Suprapubic skin (tissue), 4 donors: ENCODE measurements at regions not wholly inside any gene's neighbourhood (a gene's known extent, or its start where the extent isn't known, plus 50 kb on each side); places are given as distances from the start of the nearest gene placed in this dataset.

Source experiments
- DNase-seq, 2 donors: peaks; one replicate each; pipeline ENCODE4 v3.0.0-alpha.2; 2019; ENCODE audit warnings: low spot score in 2 of 2
- H3K27ac ChIP-seq: fragments of 200-600 bp; sonication (generic); one replicate; pipeline ENCODE4 v1.5.1; 2019
- H3K27me3 ChIP-seq: fragments of 200-600 bp; sonication (generic); one replicate; pipeline ENCODE4 v1.5.1; 2019
- H3K36me3 ChIP-seq: fragments of 200-600 bp; sonication (generic); one replicate; pipeline ENCODE4 v1.5.1; 2019
- H3K4me1 ChIP-seq: fragments of 200-600 bp; sonication (generic); one replicate; pipeline ENCODE4 v1.5.1; 2019
- H3K4me3 ChIP-seq: fragments of 200-600 bp; sonication (generic); one replicate; pipeline ENCODE4 v1.5.1; 2019; ENCODE audit warnings: mild to moderate bottlenecking
- H3K9me3 ChIP-seq: fragments of 200-600 bp; sonication (generic); one replicate; pipeline ENCODE4 v1.5.1; 2019
- CTCF ChIP-seq, 2 donors: fragments of 200-600 bp in 1 of 2; fragments of 450-650 bp in 1 of 2; sonication (generic) in 1 of 2; IDR thresholded peaks; one replicate each; pipeline ENCODE4 v1.5.1; 2016 to 2019; ENCODE audit warnings: antibody characterized with exemption in 2 of 2, mild to moderate bottlenecking in 1 of 2, moderate library complexity in 1 of 2
- EP300 ChIP-seq: sonication (generic); formaldehyde crosslinking; IDR thresholded peaks from one replicate; pipeline ENCODE4 v1.6.1; 2017; ENCODE audit warnings: antibody characterized with exemption
- POLR2A ChIP-seq, 2 donors: fragments of 450-650 bp; IDR thresholded peaks; one replicate each; pipeline ENCODE4 v1.6.1; 2017; ENCODE audit warnings: antibody characterized with exemption in 2 of 2, mild to moderate bottlenecking in 2 of 2, moderate library complexity in 2 of 2
- POLR2AphosphoS5 ChIP-seq, 3 donors: sonication (generic); formaldehyde crosslinking; IDR thresholded peaks; one replicate each; pipeline ENCODE4 v1.6.1; 2017; ENCODE audit warnings: antibody characterized with exemption in 3 of 3
- WGBS: methylation state at CpG from one replicate; pipeline ENCODE4 v1.1.5; 2018; 5-methylcytosine and 5-hydroxymethylcytosine counted together

GRCh38 chr9:28758971-28759370, 1185.7 kb upstream of the C9orf72 start:
- H3K36me3 ChIP-seq, result no peaks in the 10 kb centered on the region
- no peak for DNase-seq
- no peak overlapping the region for H3K27ac ChIP-seq
- 87% methylated on average over 1 of the region's 1 CpG for WGBS
- no peaks in the 10 kb centered on the region for H3K9me3 ChIP-seq
- TF ChIP-seq CTCF (IDR thresholded peaks at IDR 0.05) (no peak), POLR2A (IDR thresholded peaks at IDR 0.05) (no peak), POLR2AphosphoS5 (IDR thresholded peaks at IDR 0.05) (no peak), EP300 (no peak)
- no peaks in the 10 kb centered on the region for H3K27me3 ChIP-seq
- H3K4me1 ChIP-seq, result no peaks in the 10 kb centered on the region
- no peak overlapping the region for H3K4me3 ChIP-seq

GRCh38 chr9:28762167-28762566, 1188.9 kb upstream of the C9orf72 start:
- WGBS, result 80% methylated on average over 1 of the region's 1 CpG
- Histone ChIP-seq H3K9me3 (no peaks in the 10 kb centered on the region), H3K4me3 (no peak overlapping the region), H3K4me1 (no peaks in the 10 kb centered on the region), H3K36me3 (no peaks in the 10 kb centered on the region), H3K27me3 (no peaks in the 10 kb centered on the region), H3K27ac (no peak overlapping the region)
- DNase-seq, result no peak
- no peak for TF ChIP-seq CTCF (IDR thresholded peaks at IDR 0.05)
- TF ChIP-seq POLR2A (IDR thresholded peaks at IDR 0.05), result no peak
- TF ChIP-seq POLR2AphosphoS5 (IDR thresholded peaks at IDR 0.05), result no peak

GRCh38 chr9:28764532-28764931, 1191.3 kb upstream of the C9orf72 start:
- Histone ChIP-seq H3K4me1 (no peaks in the 10 kb centered on the region), H3K9me3 (no peaks in the 10 kb centered on the region), H3K27ac (no peak overlapping the region), H3K36me3 (no peaks in the 10 kb centered on the region), H3K4me3 (no peak overlapping the region), H3K27me3 (no peaks in the 10 kb centered on the region)
- 86% methylated on average over 1 of the region's 1 CpG for WGBS
- no peak for TF ChIP-seq POLR2AphosphoS5 (IDR thresholded peaks at IDR 0.05)
- TF ChIP-seq EP300, result no peak
- no peak for TF ChIP-seq POLR2A (IDR thresholded peaks at IDR 0.05)
- TF ChIP-seq CTCF (IDR thresholded peaks at IDR 0.05), result no peak
- no peak for DNase-seq

GRCh38 chr9:28770226-28770625, 1196.9 kb upstream of the C9orf72 start:
- H3K27ac ChIP-seq, result no peak overlapping the region
- H3K9me3 ChIP-seq, result no peaks in the 10 kb centered on the region
- H3K4me3 ChIP-seq, result no peak overlapping the region
- H3K27me3 ChIP-seq, result no peaks in the 10 kb centered on the region
- no peaks in the 10 kb centered on the region for H3K36me3 ChIP-seq
- TF ChIP-seq CTCF (IDR thresholded peaks at IDR 0.05), result no peak
- no peak for TF ChIP-seq POLR2AphosphoS5 (IDR thresholded peaks at IDR 0.05)
- no peak for TF ChIP-seq EP300
- TF ChIP-seq POLR2A (IDR thresholded peaks at IDR 0.05), result no peak
- 81% methylated on average over 4 of the region's 4 CpGs for WGBS
- no peak for DNase-seq
- H3K4me1 ChIP-seq, result no peaks in the 10 kb centered on the region

DNA sequence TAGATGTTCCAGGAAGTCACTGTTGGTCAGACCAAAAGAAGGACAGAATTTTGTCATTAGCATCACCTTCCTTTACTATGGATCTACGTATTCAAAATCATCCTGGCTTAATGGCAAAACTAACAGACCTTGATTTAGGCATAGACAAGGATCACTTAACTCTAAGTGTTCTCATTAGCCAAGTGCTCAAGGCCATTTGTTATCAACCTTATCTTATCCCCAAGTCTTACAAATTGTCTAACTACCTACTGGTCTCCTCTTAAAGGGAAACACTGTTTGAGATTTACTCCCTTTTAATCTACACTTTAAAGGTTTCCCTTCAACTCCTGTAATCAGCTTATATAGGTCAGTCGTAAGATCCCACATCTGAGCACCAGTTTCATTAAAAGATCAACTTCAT, 1197.5 kb upstream of the C9orf72 start:
- no peak for DNase-seq
- WGBS, result 59% methylated on average over 2 of the region's 2 CpGs
- no peaks in the 10 kb centered on the region for H3K36me3 ChIP-seq
- H3K4me1 ChIP-seq, result no peaks in the 10 kb centered on the region
- no peaks in the 10 kb centered on the region for H3K9me3 ChIP-seq
- H3K4me3 ChIP-seq, result no peak overlapping the region
- H3K27ac ChIP-seq, result no peak overlapping the region
- TF ChIP-seq POLR2AphosphoS5 (IDR thresholded peaks at IDR 0.05) (no peak), EP300 (no peak), CTCF (IDR thresholded peaks at IDR 0.05) (no peak), POLR2A (IDR thresholded peaks at IDR 0.05) (no peak)
- no peaks in the 10 kb centered on the region for H3K27me3 ChIP-seq
